Erythroblast (primary cell): ENCODE measurements at regions not wholly inside any gene's neighbourhood (a gene's known extent, or its start where the extent isn't known, plus 50 kb on each side); places are given as distances from the start of the nearest gene placed in this dataset.

Source experiments
- GATA1 ChIP-seq: IDR thresholded peaks from 2 replicates; pipeline ENCODE4 v1.6.1; 2011; ENCODE audit warnings: low read depth, mild to moderate bottlenecking, control low read depth, low read length, moderate library complexity
- POLR2A ChIP-seq: IDR thresholded peaks from 2 replicates; pipeline ENCODE4 v1.6.1; 2011; ENCODE audit warnings: mild to moderate bottlenecking, low read length

GRCh38 chr1:79224537-79224936 is 218.0 kb upstream of the ADGRL4 start:
- no peak for TF ChIP-seq POLR2A
- TF ChIP-seq GATA1 = no peak
